GM18870 (cell line): ENCODE measurements at regions not wholly inside any gene's neighbourhood (a gene's known extent, or its start where the extent isn't known, plus 50 kb on each side); places are given as distances from the start of the nearest gene placed in this dataset.
"Not testable (repeated sequence)": the region's sequence is repeated elsewhere in the genome, so short reads cannot be mapped to it uniquely, and the experiment has no call there.

Experiments used
- ATAC-seq: cut with Tn5 transposase; IDR thresholded peaks from one replicate; pipeline ENCODE4 v1.9.1; 2021; ENCODE audit warnings: moderate library complexity; ENCODE audit not compliant: unreplicated experiment

DNA sequence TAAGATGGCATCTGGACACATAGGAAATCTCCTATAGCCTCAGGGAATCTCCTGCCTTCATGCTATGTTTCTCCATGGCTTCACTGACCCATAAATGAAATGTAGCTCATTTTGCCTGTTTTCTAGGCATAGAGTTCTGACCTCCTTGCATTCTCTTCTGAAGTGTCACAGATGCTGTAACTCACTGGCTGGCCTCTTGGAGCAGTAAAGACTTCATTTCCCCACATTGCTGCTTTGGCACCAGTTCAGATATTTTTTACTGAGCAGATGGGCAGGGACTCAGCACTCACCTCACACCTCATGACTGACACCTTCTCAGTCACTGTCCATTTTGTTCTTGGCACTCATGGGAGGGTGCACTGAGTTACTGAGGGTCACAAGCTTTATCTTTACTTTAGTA, 286.7 kb upstream of the TGFBR2 start:
- ATAC-seq = peak; percentile 48

DNA sequence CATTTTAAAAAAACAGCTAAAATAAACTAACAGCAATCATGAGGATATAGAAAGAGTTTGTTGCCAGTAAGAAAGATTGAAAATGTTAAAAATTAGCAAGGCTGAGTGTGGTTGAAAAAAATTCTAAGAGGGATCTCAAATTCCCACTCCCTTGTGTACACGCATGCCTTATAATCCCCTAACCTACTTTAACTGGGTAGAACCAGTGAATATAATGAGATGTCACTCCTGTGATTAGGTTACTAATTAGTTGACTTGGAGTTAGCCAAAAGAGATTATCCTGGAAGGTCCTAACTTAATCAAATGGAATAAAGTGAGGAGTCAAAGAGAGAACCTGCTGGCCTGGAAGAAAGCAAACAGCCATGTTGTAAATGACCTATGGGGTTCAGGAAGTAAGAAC, 286.0 kb upstream of the TGFBR2 start:
- ATAC-seq = no peak

DNA sequence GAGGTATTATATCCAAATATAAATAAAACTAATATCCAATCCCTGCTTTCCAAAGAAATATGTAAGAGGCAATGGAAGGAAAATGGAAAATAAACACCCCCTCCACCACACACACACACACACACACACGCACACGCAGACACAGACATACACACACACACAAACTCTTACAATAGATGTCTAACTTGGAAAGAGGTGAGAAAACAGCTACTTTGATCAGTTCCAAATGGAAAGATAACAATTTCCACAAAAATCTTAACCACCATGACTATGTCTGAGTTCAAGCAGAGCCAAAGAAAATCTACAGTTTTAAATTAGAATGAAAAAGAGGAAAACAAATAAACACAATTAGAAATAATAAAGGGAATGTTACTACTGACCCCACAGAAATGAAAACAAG, 285.3 kb upstream of the TGFBR2 start:
- no peak for ATAC-seq

DNA sequence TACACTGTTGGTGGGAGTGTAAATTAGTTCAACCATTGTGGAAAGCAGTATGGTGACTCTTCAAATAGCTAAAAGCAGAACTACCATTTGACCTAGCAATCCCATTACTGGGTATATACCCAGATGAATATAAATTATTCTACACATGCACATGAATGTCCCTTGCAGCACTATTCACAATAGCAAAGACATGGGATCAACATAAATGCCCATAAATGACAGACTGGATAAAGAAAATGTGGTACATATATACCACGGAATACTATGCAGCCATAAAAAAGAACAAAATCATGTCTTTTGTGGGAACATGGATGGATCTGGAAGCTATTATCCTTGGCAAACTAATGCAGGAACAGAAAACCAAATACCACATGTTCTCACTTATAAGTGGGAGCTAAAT, 282.8 kb upstream of the TGFBR2 start:
- not testable (repeated sequence) for ATAC-seq

DNA sequence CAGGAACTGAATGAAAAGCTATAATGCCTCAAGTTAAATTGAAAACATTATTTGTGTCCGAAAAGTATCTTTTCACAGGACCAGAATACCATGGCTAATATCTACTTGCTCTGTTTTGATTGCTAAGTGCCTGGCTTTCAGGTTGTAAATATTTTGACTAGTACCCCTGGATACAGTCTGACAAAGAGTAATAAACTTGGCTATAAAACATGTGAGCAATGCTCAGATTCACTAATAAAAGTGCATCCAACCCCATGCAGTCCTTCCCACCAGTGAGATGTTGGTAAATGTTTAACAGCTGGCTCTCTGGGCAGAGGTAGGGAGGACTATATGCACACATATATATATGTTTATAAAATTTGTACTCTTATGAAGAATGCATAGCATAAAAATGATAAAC, 281.8 kb upstream of the TGFBR2 start:
- ATAC-seq = no peak

DNA sequence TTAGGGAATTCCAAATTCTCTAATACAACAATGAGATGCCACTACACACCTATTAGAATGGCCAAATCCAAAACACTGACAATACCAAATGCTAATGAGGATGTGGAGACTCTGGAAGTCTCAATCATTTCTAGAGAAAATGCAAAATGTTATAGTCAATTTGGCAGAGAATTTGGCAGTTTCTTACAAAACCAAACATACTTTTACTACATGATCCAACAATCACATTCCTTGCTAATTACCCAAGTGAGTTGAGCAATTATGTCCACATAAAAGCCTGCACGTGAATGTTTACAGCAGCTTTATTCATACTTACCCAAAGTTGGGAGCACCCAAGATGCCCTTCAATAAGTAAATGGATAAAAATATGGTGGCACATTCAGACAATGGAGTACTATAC, 278.4 kb upstream of the TGFBR2 start:
- ATAC-seq = not testable (repeated sequence)

DNA sequence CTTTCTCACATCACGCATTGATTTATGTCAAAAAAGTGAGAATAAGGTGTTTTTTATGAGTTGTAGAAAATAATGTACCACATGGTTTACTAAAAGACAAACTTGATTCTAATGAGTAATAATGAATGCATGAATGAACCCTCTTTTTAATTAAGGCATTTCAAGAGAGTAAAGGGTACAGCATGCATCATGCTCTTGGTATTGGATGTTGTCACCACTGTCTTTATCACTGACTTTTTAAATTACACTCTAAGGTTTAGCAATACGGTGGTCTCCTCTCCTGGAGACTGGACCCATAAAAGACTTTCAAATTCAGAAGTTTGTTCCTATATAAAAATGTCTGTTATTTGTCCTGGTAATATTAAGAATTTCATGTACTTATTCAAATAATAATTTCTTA, 277.5 kb upstream of the TGFBR2 start:
- ATAC-seq = not testable (repeated sequence)

DNA sequence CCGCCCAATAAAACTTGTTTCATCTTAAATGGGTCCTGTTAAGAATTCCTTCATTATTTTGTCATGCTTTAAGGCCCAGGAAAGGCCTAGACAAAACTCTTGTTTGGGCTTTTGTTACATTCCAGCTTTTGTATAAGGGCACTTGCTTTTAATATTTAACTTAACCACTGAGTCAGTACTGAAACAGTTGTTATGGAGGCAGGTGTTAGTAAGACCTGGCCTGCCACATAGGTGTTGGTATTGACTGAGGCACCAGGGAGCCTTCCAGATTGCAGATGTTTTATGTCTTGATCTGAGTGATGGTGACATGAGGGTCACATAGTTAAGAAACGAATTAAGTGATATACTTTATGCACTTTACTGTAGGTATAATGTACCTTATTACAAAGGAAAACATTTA, 274.9 kb upstream of the TGFBR2 start:
- no peak for ATAC-seq

DNA sequence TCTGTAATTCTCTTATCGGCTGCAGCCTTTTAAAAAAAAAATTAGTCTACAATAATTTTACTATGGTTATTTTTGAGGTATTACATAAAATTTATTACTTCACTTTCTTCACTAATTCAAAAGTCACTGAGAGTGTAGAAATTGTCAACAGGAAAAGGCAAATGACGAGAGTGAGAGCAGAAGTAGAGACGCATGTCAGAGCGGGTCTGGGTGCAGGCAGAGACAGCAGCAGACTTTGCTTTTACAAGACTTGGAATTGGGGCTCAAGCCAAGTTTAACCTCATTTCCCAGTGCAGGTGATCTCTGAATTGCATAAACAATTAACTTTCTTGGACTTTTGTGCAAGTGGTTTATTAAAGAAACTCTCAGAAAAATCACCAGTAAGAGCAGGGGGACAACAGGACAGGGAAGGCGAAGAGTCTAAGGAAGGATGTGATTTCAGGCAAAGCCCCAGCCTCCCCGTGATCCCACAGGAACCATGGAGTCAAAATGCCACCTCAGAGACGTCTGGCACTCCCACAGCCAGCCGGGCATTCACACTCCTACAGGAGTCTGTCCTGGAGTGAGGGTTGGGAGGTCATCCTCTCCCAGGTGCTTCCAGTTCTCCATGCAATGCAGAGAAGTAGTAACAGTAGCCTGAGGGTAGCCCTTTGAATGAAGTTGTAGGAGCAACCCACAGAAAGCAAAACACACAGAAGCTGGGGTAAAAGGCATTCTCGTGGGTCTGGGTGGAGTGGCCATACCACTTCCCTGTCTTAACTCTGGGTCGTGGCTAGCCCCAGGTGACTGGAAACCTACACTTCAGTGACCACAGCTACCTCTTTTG, 274.0 kb upstream of the TGFBR2 start:
- no peak for ATAC-seq

DNA sequence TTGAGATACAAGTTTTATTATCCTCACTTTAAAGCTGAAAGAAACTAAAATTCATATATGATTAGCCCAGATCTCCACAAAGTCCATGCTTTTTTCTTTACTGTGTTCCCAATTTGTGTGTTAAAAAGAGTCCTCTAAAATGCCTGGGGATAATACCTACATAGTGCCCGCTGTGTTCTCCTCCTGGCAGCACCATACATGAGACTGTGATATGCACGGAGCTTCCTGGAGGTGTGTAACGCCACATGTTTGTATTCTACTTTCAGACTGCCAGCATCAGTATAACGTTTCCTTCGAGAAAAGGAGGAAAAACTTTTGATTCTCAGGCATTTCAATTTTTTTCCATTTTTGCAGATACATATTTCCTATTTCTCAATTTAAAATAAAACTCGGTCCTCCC, 273.3 kb upstream of the TGFBR2 start:
- no peak for ATAC-seq

DNA sequence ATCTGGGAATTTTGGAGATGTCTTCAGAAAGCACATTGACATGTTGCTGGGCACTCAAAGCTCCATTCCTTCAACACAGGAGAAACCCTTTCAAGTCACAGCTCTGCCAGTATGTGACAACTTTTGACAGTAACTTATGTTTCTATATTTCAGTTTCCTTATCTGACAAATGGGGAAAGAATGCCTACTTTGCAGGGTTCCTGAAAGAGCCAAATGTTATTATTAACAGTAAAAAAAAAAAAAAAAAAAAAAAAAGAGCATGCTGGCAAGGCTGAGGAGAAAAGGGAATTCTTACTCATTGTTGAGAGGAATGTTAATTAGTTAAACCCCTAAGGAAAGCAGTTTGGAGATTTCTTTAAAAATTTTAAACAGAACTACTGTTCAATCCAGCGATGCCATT, 272.5 kb upstream of the TGFBR2 start:
- ATAC-seq = no peak

DNA sequence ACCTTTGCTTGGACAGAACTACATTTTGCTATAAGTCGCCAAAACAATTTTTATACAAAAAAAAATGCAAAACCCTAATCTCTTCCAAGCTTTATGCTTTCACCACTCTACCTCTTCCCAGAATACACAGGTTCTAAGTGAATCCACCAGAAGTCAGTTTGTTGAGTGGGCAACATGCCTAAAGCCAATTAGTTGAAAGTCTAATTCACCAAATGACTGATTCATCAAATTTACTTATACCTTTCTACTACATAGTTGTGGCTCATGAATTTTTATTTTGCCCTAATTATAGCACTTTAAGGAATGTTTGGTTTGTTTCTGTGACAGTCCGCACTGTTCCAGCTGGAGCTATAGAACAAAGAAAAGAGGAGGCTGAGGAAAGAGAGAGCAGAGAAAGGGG, 265.9 kb upstream of the TGFBR2 start:
- ATAC-seq = no peak

DNA sequence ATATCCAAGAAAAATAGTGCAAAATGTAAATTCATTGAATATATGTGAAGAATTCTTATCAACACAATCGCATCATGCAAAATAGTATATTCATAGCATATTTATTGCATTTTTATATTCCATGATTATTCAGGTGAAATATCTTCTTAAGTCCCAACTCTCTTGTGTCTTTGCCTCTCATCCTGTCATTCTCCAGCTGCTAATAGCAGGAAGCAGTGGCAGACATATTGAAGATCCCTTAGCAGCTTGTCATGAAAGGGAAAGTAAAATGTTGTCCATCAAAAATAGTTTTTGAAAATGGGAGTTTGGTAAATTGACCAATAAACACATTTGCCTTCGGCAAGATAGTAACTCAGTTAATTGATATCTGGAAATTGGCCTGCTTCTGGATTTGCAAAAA, 265.3 kb upstream of the TGFBR2 start:
- ATAC-seq = no peak

DNA sequence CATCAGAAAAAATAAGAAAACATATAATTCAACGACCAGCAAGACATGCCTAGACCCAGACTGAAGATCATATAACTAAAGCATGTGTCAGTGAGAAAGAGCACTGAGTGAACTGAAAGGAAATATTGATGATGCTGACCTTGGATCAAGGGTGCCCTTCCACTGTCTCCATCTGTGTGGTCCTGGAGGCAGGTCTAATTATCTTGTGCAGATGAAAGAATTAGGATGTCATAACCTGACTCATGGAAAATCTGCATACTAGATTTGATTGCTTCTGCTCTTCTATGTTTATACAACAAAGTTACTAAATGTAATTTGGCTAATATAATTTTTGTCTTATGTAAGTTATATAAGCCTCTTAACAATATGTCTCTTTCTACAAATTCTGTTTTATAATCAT, 264.6 kb upstream of the TGFBR2 start:
- no peak for ATAC-seq

DNA sequence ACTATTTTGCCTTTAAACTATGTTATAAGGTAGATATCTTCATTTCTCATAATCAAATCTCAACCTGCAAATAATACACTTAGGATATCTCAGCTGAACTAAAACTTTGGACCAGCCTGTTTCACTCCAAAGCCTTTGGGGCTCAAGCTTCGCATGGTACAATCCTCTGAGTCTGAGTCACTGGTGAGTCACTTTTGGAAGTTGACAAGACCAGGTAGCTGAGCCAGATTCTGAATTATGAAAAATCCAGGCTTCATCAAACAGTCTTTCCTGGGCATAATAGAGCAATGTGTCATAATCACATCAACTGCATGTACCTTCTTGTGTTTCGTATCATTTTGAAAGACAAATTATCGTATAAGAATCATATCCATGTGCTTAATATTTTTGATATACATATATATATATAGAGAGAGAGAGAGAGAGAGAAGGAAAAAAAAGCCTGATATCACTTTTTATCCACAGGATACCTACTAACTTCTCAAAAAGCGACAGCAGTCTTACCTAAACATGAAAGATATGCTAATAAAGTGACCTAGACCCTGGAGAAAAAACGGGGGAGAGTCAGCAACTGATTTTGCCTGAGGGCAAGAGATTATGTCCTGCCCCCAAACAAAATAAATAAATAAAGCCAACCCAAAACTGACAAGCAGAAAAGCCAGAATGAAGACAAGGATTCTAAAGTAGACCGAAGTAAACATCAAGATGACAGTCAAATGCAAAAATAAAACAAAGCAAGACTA, 263.9 kb upstream of the TGFBR2 start:
- no peak for ATAC-seq

DNA sequence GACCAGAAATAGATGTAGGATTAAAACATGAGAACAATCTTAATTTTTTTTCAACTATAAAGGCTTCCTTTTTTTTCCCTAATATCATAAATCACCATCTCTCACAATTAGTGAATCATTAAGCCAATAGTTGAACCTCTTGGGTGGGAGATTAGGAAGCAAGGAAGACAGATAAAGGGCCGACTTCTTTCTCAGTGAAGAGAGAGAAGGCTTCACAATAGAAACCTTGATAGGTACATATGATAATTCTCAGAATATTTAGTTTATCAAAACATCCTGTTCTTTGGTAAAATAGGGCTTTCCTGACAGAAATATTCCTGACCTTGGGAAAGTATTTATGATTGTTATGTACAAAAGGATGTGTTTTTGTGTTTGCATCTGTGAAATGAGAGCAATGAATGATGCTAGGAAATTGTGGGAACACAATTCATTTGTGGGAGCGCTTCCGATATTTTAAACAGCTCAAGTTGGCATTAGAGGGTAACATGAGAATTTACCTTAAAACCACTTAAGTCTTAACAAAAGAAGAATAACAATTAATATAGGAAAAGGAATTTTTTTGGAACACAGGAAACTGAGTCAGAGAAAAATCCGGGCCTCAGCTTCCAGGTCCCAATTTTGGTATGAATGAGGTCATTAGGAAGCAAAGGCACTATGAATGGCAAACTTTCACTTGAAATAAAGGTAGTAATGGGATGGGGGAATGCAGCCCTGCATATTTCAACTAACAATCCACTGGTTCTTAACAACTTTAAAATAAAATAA, 263.2 kb upstream of the TGFBR2 start:
- ATAC-seq = no peak

DNA sequence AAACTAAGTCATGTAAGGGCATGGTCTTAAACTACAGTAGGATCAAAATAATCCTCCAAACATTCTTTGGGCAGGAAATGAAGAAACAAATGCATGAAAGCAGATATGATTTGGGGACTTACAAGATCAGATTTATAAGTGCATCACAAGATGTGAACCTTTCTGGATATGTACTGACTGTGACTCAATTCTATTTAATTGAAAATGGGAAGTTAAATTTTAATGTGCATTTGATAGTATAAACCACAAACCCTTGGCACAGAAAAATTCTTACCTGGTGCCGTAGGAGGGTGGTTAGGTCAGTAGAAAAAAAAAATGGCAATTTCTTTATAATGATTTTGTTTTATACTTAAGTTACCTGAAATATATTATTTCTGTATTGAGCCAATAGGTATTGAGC, 262.5 kb upstream of the TGFBR2 start:
- no peak for ATAC-seq

DNA sequence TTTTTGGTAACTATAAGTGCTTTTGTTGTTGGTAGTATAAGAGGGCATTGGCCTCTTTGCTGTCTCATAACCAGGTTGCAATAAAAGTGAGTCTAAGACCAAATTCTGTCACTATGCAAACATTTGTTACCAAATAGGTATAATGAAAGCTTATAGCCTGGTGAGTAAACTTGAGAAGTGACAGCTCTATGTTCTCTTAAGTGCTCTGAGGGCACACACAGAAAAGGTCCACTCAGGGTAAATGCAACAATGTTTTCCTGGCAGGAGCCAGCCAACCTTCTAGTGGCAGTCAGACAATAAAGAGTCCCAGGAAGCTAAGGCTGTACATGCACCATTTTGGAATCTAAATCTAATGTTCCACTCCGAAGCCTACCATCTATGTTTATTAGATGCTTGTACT, 262.1 kb upstream of the TGFBR2 start:
- ATAC-seq = no peak

DNA sequence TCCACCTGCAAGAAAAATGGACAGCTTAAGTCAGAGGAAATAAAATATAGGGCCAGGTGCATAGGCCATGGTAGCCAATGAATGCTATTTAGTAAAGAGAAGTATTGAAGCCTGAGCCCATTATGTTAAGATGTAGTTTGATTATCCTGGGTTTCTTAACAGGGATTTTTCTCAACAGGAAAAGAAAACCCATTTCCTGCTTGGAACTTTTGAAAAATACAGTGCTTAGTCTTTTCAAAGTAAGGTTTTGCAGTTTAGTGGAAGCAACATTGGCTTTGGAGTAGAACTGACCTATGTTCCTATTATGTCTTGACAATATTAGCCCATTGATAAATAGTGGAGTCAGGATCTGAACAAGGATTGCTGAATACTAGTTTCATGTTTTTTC, 259.5 kb upstream of the TGFBR2 start:
- ATAC-seq = no peak

DNA sequence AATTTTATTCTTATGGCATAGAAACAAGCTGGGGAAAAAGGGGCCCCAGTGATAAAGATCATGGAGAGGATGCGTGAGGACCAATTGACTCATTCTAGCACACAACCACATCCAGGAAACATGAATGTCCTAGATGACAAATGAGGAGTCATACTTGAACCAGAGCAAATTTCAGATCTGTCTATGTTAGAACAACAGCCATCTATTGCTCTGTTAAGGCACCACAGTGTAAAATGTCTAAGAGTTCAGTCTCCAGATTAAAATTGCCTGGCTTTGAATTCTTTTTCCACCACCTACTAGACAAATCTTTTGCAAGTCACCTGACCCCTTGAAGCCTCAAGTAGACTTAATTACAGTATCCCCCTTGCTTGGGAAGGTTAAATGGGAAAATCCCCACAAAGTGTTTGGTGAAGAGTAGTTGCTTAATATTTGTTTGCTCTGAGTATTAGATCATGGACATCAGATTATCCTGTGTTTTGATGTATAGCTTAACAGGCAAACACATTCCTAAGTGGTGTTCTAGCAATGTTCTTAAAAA, 258.7 kb upstream of the TGFBR2 start:
- ATAC-seq = peak; percentile 96

DNA sequence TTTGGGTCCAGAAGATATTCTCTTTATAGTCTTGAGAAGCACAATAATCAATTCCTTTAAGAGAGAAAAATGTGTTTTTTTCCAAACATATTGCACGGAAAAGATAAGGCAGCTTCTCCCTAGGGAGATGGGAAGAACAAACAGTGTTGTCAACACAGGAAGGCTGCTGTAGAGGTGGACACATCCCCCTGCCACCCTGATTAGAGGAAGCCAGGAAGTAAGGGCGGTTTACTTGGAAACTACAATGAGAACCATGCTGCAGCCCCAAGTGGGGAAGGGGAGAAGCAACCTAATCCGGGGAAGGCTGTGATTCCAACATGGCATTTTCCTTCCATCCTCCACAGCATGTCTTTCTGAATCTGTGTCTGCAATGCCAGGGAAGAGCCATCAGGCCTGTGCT, 256.9 kb upstream of the TGFBR2 start:
- ATAC-seq = no peak

DNA sequence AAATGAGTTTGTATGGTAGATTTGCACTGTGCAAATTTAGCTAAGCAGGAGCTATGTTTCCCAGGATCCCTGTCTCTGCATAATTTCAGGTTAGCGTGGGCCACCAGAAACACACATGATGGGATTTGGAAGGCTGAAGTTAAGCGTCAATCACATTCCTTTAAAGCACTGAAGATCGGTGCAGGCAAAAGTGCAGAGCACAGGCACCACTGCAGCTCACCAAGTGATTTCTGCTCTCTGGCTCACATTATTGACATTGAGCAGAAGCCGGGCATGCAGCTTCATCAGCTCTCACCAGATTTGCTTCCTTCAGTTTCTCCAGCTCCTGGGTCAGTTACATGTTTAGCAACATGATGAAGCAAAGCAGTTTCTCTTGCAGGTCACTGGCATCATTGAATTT, 256.4 kb upstream of the TGFBR2 start:
- no peak for ATAC-seq
